ENCODE measurements at regions not wholly inside any gene's neighbourhood (a gene's known extent, or its start where the extent isn't known, plus 50 kb on each side); places are given as distances from the start of the nearest gene placed in this dataset.

DNA sequence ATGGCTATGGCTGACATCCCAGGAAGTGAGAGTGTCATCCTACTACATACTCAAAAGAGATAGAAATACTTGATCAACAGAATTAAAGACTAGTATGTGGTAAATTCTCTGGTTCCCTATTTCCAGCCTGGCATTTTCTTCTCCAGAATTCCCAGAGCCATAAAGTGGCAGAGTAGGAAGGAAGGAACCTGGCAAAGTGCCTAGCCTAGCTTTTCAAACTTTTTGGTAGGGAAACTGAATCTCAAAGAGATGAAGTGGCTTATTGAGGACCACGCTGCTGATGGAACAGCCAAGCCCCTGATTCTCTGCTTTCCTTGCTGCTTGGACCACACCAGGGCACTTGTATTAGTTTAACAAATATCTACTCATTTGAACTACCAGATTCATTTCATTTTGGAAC is 312.4 kb upstream of the RORA start:
- H3K4me1 ChIP-seq = no peaks in the 10 kb centered on the region

DNA sequence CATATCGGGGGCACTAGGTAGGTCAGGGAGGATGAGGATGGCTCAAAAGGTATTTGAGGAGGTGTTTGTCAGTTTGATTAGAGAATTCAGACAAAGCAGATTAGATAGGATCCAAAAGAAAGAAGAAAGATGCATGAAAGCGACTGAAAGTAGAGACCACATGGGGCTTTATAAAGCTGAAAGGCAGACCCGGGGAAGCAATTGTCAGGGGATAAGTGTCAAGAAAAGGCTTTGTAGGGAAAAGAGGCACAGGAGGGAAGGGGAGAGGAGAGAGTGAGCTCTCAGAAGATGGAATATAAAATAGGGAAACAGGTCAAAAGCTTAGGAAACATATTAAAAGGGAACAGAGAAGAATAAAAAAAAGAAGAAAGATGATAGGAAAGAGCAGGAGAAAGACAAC is 308.2 kb upstream of the RORA start:
- no peaks in the 10 kb centered on the region for H3K27me3 ChIP-seq
- no peaks in the 10 kb centered on the region for H3K9me3 ChIP-seq
- intact Hi-C loops (cut with DNase I; ENCODE audit: low total_unique reads) = no loop called here
- H3K4me1 ChIP-seq = no peaks in the 10 kb centered on the region
- no peaks in the 10 kb centered on the region for H3K36me3 ChIP-seq
- no peak for DNase-seq
- no peak for TF ChIP-seq POLR2A (IDR thresholded peaks at IDR 0.05)
- TF ChIP-seq, protein P1, sequence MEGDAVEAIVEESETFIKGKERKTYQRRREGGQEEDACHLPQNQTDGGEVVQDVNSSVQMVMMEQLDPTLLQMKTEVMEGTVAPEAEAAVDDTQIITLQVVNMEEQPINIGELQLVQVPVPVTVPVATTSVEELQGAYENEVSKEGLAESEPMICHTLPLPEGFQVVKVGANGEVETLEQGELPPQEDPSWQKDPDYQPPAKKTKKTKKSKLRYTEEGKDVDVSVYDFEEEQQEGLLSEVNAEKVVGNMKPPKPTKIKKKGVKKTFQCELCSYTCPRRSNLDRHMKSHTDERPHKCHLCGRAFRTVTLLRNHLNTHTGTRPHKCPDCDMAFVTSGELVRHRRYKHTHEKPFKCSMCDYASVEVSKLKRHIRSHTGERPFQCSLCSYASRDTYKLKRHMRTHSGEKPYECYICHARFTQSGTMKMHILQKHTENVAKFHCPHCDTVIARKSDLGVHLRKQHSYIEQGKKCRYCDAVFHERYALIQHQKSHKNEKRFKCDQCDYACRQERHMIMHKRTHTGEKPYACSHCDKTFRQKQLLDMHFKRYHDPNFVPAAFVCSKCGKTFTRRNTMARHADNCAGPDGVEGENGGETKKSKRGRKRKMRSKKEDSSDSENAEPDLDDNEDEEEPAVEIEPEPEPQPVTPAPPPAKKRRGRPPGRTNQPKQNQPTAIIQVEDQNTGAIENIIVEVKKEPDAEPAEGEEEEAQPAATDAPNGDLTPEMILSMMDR (IDR thresholded peaks at IDR 0.05) = no peak
- no peak overlapping the region for H3K4me3 ChIP-seq
- H3K27ac ChIP-seq = no peak overlapping the region

More for the DNA sequence above, 312.4 kb upstream of the RORA start:
- TF ChIP-seq, protein P1 (IDR thresholded peaks at IDR 0.05) = no peak
- TF ChIP-seq POLR2A (IDR thresholded peaks at IDR 0.05) = no peak
- intact Hi-C loops (cut with DNase I; ENCODE audit: low total_unique reads) = no loop called here
- DNase-seq = no peak
- H3K27me3 ChIP-seq = no peaks in the 10 kb centered on the region
- no peak overlapping the region for H3K27ac ChIP-seq
- H3K9me3 ChIP-seq = no peaks in the 10 kb centered on the region
- no peaks in the 10 kb centered on the region for H3K36me3 ChIP-seq
- H3K4me3 ChIP-seq = no peak overlapping the region

DNA sequence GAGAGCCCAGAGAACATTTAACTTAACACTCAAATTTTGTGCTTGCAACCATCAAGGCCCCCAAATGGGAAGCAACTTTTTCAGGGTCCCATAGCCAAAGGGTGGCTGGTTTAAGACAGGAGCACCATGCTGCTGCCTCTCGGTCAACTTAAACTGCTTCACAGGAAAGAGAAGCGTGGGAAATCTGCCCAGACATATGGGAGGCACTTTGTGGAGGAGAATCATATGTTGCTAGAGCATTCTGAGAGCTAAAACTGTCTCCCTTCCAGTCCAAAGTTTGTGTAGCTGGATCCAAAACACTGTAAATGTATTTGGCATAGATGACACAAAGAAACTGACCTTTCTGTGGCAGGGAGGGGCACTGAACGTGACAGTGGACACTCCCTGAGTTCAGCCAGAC is 305.9 kb upstream of the RORA start:
- TF ChIP-seq, protein P1 (IDR thresholded peaks at IDR 0.05) = no peak
- TF ChIP-seq POLR2A (IDR thresholded peaks at IDR 0.05) = no peak
- intact Hi-C loops (cut with DNase I; ENCODE audit: low total_unique reads) = no loop called here
- H3K27me3 ChIP-seq = no peaks in the 10 kb centered on the region
- H3K4me1 ChIP-seq = no peaks in the 10 kb centered on the region
- H3K36me3 ChIP-seq = no peaks in the 10 kb centered on the region
- DNase-seq = no peak
- no peak overlapping the region for H3K27ac ChIP-seq
- H3K9me3 ChIP-seq = no peaks in the 10 kb centered on the region
- no peak overlapping the region for H3K4me3 ChIP-seq

DNA sequence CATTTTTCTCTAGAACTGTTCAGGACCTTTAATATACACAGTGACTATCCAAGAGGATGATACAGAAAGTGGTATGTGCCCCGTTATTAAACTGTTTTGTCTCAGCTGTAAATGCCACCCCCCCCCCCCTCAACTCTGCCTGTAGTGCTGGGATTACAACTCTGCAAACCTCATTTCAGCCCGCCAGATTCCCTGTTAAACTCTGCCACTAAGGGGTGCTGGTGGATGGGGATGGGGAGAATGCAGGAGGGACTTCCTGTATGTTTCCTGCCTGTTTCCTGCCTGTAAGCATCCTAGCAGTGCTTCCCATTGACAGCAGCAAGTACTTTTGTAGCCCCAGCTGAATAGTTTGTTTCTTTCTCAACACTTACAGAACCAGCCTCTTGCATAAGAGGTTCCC is 301.7 kb upstream of the RORA start:
- intact Hi-C loops (cut with DNase I; ENCODE audit: low total_unique reads) = no loop called here
- Histone ChIP-seq H3K4me3 (no peak overlapping the region), H3K9me3 (no peaks in the 10 kb centered on the region), H3K27ac (no peak overlapping the region), H3K36me3 (no peaks in the 10 kb centered on the region), H3K4me1 (no peaks in the 10 kb centered on the region), H3K27me3 (no peaks in the 10 kb centered on the region)
- DNase-seq = no peak
- no peak for TF ChIP-seq POLR2A (IDR thresholded peaks at IDR 0.05)
- TF ChIP-seq, protein P1 (IDR thresholded peaks at IDR 0.05) = no peak

DNA sequence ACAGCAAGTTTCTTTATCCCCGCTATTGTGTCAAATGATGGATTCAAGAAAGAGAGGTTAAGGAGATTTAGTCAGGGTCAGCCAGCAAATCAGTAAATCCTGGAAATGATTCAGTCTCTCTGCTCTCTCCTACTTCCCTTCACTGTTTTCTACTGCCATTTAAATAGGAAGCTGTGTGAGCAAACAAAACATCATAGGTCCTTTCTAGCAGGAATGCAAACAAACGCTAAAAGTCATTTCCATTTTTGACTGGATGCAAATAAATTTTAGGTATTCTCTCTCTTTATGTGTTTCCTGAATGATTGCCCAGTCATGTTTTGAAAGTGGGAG is 299.4 kb upstream of the RORA start:
- Histone ChIP-seq H3K36me3 (no peaks in the 10 kb centered on the region), H3K4me3 (no peak overlapping the region), H3K4me1 (no peaks in the 10 kb centered on the region), H3K27ac (no peak overlapping the region), H3K9me3 (no peaks in the 10 kb centered on the region), H3K27me3 (no peaks in the 10 kb centered on the region)
- intact Hi-C loops (cut with DNase I; ENCODE audit: low total_unique reads) = no loop called here
- no peak for DNase-seq
- TF ChIP-seq, protein P1 (IDR thresholded peaks at IDR 0.05) = no peak
- TF ChIP-seq POLR2A (IDR thresholded peaks at IDR 0.05) = no peak

All from uterus (tissue), 3 donors.